ENCODE measurements at regions not wholly inside any gene's neighbourhood (a gene's known extent, or its start where the extent isn't known, plus 50 kb on each side); places are given as distances from the start of the nearest gene placed in this dataset.
"Not testable (repeated sequence)": the region's sequence is repeated elsewhere in the genome, so short reads cannot be mapped to it uniquely, and the experiment has no call there.

- Histone ChIP-seq H3K9me3 (ENCODE audit: low read depth) (no peaks in the 10 kb centered on the region), H3K4me3 (no peak overlapping the region), H3K27me3 (no peaks in the 10 kb centered on the region), H3K27ac (no peak overlapping the region), H3K36me3 (no peaks in the 10 kb centered on the region), H3K4me1 (ENCODE audit: low read depth) (peaks cover 18% of the 10 kb centered on the region)
- no peak for DNase-seq (ENCODE audit: low read depth in 1 of 2, low spot score in 1 of 2)
- no peak for TF ChIP-seq CTCF (IDR thresholded peaks at IDR 0.05; ENCODE audit: low read depth, low read length)
Observed at GRCh38 chr17:14730821-14731220, 429.9 kb downstream of the HS3ST3B1 start.

GRCh38 chr17:14725729-14726128 is 424.8 kb downstream of the HS3ST3B1 start:
- no peaks in the 10 kb centered on the region for H3K9me3 ChIP-seq (ENCODE audit: low read depth)
- no peaks in the 10 kb centered on the region for H3K36me3 ChIP-seq
- H3K27ac ChIP-seq, result no peak overlapping the region
- TF ChIP-seq CTCF (IDR thresholded peaks at IDR 0.05; ENCODE audit: low read depth, low read length), result no peak
- H3K4me1 ChIP-seq (ENCODE audit: low read depth), result peaks cover 24% of the 10 kb centered on the region
- no peak for DNase-seq (ENCODE audit: low read depth in 1 of 2, low spot score in 1 of 2)
- H3K4me3 ChIP-seq, result no peak overlapping the region
- no peaks in the 10 kb centered on the region for H3K27me3 ChIP-seq

- Histone ChIP-seq H3K4me1 (ENCODE audit: low read depth) (peaks cover 24% of the 10 kb centered on the region), H3K27me3 (no peaks in the 10 kb centered on the region), H3K36me3 (no peaks in the 10 kb centered on the region), H3K27ac (no peak overlapping the region), H3K4me3 (no peak overlapping the region), H3K9me3 (ENCODE audit: low read depth) (no peaks in the 10 kb centered on the region)
- DNase-seq (ENCODE audit: low read depth in 1 of 2, low spot score in 1 of 2), result no peak
- TF ChIP-seq CTCF (IDR thresholded peaks at IDR 0.05; ENCODE audit: low read depth, low read length), result no peak
Observed at GRCh38 chr17:14724770-14725169, 423.9 kb downstream of the HS3ST3B1 start.

- not testable (repeated sequence) for H3K9me3 ChIP-seq (ENCODE audit: low read depth); H3K36me3 ChIP-seq
Observed at GRCh38 chr17:14723349-14723748, 422.5 kb downstream of the HS3ST3B1 start.

GRCh38 chr17:14719942-14720341 is 419.1 kb downstream of the HS3ST3B1 start:
- no peak overlapping the region for H3K4me3 ChIP-seq
- no peak for TF ChIP-seq CTCF (IDR thresholded peaks at IDR 0.05; ENCODE audit: low read depth, low read length)
- no peaks in the 10 kb centered on the region for H3K9me3 ChIP-seq (ENCODE audit: low read depth)
- no peak for DNase-seq (ENCODE audit: low read depth in 1 of 2, low spot score in 1 of 2)
- H3K4me1 ChIP-seq (ENCODE audit: low read depth), result no peaks in the 10 kb centered on the region
- no peaks in the 10 kb centered on the region for H3K36me3 ChIP-seq
- no peak overlapping the region for H3K27ac ChIP-seq
- H3K27me3 ChIP-seq, result no peaks in the 10 kb centered on the region

More at GRCh38 chr17:14723349-14723748, 422.5 kb downstream of the HS3ST3B1 start:
- H3K4me1 ChIP-seq (ENCODE audit: low read depth), result peaks cover 24% of the 10 kb centered on the region
- H3K27ac ChIP-seq; H3K4me3 ChIP-seq; H3K27me3 ChIP-seq; DNase-seq (ENCODE audit: low read depth in 1 of 2, low spot score in 1 of 2): not testable (repeated sequence)

GRCh38 chr17:14717859-14718258 is 417.0 kb downstream of the HS3ST3B1 start:
- H3K4me1 ChIP-seq (ENCODE audit: low read depth), result no peaks in the 10 kb centered on the region
- no peak for TF ChIP-seq CTCF (IDR thresholded peaks at IDR 0.05; ENCODE audit: low read depth, low read length)
- H3K4me3 ChIP-seq, result no peak overlapping the region
- no peaks in the 10 kb centered on the region for H3K36me3 ChIP-seq
- no peak overlapping the region for H3K27ac ChIP-seq
- DNase-seq (ENCODE audit: low read depth in 1 of 2, low spot score in 1 of 2), result no peak
- H3K9me3 ChIP-seq (ENCODE audit: low read depth), result no peaks in the 10 kb centered on the region
- H3K27me3 ChIP-seq, result no peaks in the 10 kb centered on the region

Data from cardiac muscle cell (in vitro differentiated cells and primary cell).